HG02938 (cell line): ENCODE measurements at regions not wholly inside any gene's neighbourhood (a gene's known extent, or its start where the extent isn't known, plus 50 kb on each side); places are given as distances from the start of the nearest gene placed in this dataset.

Experiments used
- ATAC-seq: cut with Tn5 transposase; IDR thresholded peaks from one replicate; pipeline ENCODE4 v1.9.1; 2021; ENCODE audit warnings: mild to moderate bottlenecking, moderate library complexity; ENCODE audit not compliant: unreplicated experiment

- no peak for ATAC-seq
Observed at GRCh38 chr9:90420768-90421513, 221.7 kb downstream of the DIRAS2 start.

- no peak for ATAC-seq
Observed at GRCh38 chr9:90421786-90422185, 220.8 kb downstream of the DIRAS2 start.

- no peak for ATAC-seq
Observed at GRCh38 chr9:90423661-90424193, 218.9 kb downstream of the DIRAS2 start.

GRCh38 chr9:90428517-90428916 is 214.1 kb downstream of the DIRAS2 start:
- ATAC-seq, result no peak

GRCh38 chr9:90432951-90433350 is 209.7 kb downstream of the DIRAS2 start:
- no peak for ATAC-seq

- ATAC-seq, result no peak
Observed at GRCh38 chr9:90433398-90433941, 209.2 kb downstream of the DIRAS2 start.

- no peak for ATAC-seq
Observed at GRCh38 chr9:90441814-90442213, 200.8 kb downstream of the DIRAS2 start.

GRCh38 chr9:90442723-90443122 is 199.9 kb downstream of the DIRAS2 start:
- ATAC-seq, result no peak

- ATAC-seq, result no peak
Observed at GRCh38 chr9:90444609-90445204, 197.9 kb downstream of the DIRAS2 start.

GRCh38 chr9:90445391-90445790 is 197.2 kb downstream of the DIRAS2 start:
- ATAC-seq, result no peak

GRCh38 chr9:90446200-90446948 is 196.2 kb downstream of the DIRAS2 start:
- ATAC-seq, result no peak

GRCh38 chr9:90447773-90448172 is 194.9 kb downstream of the DIRAS2 start:
- ATAC-seq, result no peak

- no peak for ATAC-seq
Observed at GRCh38 chr9:90449213-90449925, 193.3 kb downstream of the DIRAS2 start.

- ATAC-seq, result no peak
Observed at GRCh38 chr9:90451804-90452203, 190.8 kb downstream of the DIRAS2 start.

- no peak for ATAC-seq
Observed at GRCh38 chr9:90455316-90455715, 187.3 kb downstream of the DIRAS2 start.

- no peak for ATAC-seq
Observed at GRCh38 chr9:90457386-90458190, 185.0 kb downstream of the DIRAS2 start.

- no peak for ATAC-seq
Observed at GRCh38 chr9:90458485-90458884, 184.1 kb downstream of the DIRAS2 start.

- peak; percentile 81 for ATAC-seq
Observed at GRCh38 chr9:90459321-90459720, 183.3 kb downstream of the DIRAS2 start.

- no peak for ATAC-seq
Observed at GRCh38 chr9:90460220-90460619, 182.4 kb downstream of the DIRAS2 start.

- no peak for ATAC-seq
Observed at GRCh38 chr9:90464978-90465377, 177.6 kb downstream of the DIRAS2 start.
